ENCODE measurements at regions not wholly inside any gene's neighbourhood (a gene's known extent, or its start where the extent isn't known, plus 50 kb on each side); places are given as distances from the start of the nearest gene placed in this dataset.

GRCh38 chr1:38440402-38440801 is 393.8 kb upstream of the POU3F1 start:
- no peak for TF ChIP-seq CTCF (IDR thresholded peaks at IDR 0.05; ENCODE audit: low read depth, low read length)
- no peak for DNase-seq (ENCODE audit: extremely low read depth, low read depth)

- no peak for DNase-seq (ENCODE audit: extremely low read depth, low read depth)
- TF ChIP-seq CTCF (IDR thresholded peaks at IDR 0.05; ENCODE audit: low read depth, low read length): no peak
Measured at GRCh38 chr1:38436749-38437148, 390.2 kb upstream of the POU3F1 start.

- no peak for DNase-seq (ENCODE audit: extremely low read depth, low read depth)
- TF ChIP-seq CTCF (IDR thresholded peaks at IDR 0.05; ENCODE audit: low read depth, low read length): no peak
Measured at GRCh38 chr1:38436006-38436405, 389.4 kb upstream of the POU3F1 start.

GRCh38 chr1:38433084-38433722 is 386.6 kb upstream of the POU3F1 start:
- DNase-seq (ENCODE audit: extremely low read depth, low read depth): no peak
- TF ChIP-seq CTCF (IDR thresholded peaks at IDR 0.05; ENCODE audit: low read depth, low read length): no peak

- no peak for DNase-seq (ENCODE audit: extremely low read depth, low read depth)
- no peak for TF ChIP-seq CTCF (IDR thresholded peaks at IDR 0.05; ENCODE audit: low read depth, low read length)
Measured at GRCh38 chr1:38431535-38432376, 385.2 kb upstream of the POU3F1 start.

GRCh38 chr1:38430949-38431348 is 384.4 kb upstream of the POU3F1 start:
- TF ChIP-seq CTCF (IDR thresholded peaks at IDR 0.05; ENCODE audit: low read depth, low read length): no peak
- no peak for DNase-seq (ENCODE audit: extremely low read depth, low read depth)

- no peak for TF ChIP-seq CTCF (IDR thresholded peaks at IDR 0.05; ENCODE audit: low read depth, low read length)
Measured at GRCh38 chr1:38424677-38425076, 378.1 kb upstream of the POU3F1 start.

More at GRCh38 chr1:38424677-38425076, 378.1 kb upstream of the POU3F1 start:
- no peak for DNase-seq (ENCODE audit: extremely low read depth, low read depth)

Data from AG09319 (cell line).